Neutrophil (primary cell): ENCODE measurements at regions not wholly inside any gene's neighbourhood (a gene's known extent, or its start where the extent isn't known, plus 50 kb on each side); places are given as distances from the start of the nearest gene placed in this dataset.

Source experiments
- H3K27ac ChIP-seq: fragments of 200-600 bp; sonication (generic); 2 replicates; pipeline ENCODE4 v1.5.1; 2016; ENCODE audit warnings: mild to moderate bottlenecking, moderate library complexity
- H3K27me3 ChIP-seq: fragments of 200-600 bp; sonication (generic); 2 replicates; pipeline ENCODE4 v1.6.0; 2016; ENCODE audit warnings: mild to moderate bottlenecking
- H3K36me3 ChIP-seq: fragments of 200-600 bp; sonication (generic); 2 replicates; pipeline ENCODE4 v1.5.1; 2017
- H3K4me1 ChIP-seq, 2 experiments: fragments of 200-600 bp in 1 of 2; sonication (generic) in 1 of 2; 1 replicate in 1 of 2; 2 replicates in 1 of 2; pipeline versions ENCODE4 v1.5.1 to v1.6.1; 2013 to 2016; ENCODE audit warnings: low read depth in 1 of 2, low read length in 1 of 2, mild to moderate bottlenecking in 1 of 2, moderate library complexity in 1 of 2; ENCODE audit not compliant: control insufficient read depth in 1 of 2, insufficient read depth in 1 of 2
- H3K4me3 ChIP-seq, 2 experiments: fragments of 200-600 bp in 1 of 2; sonication (generic) in 1 of 2; 1 replicate in 1 of 2; 2 replicates in 1 of 2; pipeline ENCODE4 v1.5.1; 2013 to 2016; ENCODE audit warnings: low read depth in 1 of 2, low read length in 1 of 2, mild to moderate bottlenecking in 1 of 2, moderate library complexity in 1 of 2
- H3K9me3 ChIP-seq: fragments of 200-600 bp; sonication (generic); 2 replicates; pipeline ENCODE4 v1.5.1; 2016
- CTCF ChIP-seq: fragments of 200-600 bp; sonication (generic); IDR thresholded peaks from 2 replicates; pipeline ENCODE4 v1.5.1; 2016; ENCODE audit warnings: antibody characterized with exemption

- H3K27ac ChIP-seq, result no peak overlapping the region
- no peak overlapping the region for H3K4me3 ChIP-seq
- H3K27me3 ChIP-seq, result no peaks in the 10 kb centered on the region
- TF ChIP-seq CTCF, result no peak
- H3K4me1 ChIP-seq, result no peaks in the 10 kb centered on the region
- no peaks in the 10 kb centered on the region for H3K9me3 ChIP-seq
- no peaks in the 10 kb centered on the region for H3K36me3 ChIP-seq
Observed at GRCh38 chr2:16151281-16151570, 210.9 kb downstream of the MYCN start.

- no peak overlapping the region for H3K27ac ChIP-seq
- no peaks in the 10 kb centered on the region for H3K9me3 ChIP-seq
- no peaks in the 10 kb centered on the region for H3K4me1 ChIP-seq
- no peaks in the 10 kb centered on the region for H3K27me3 ChIP-seq
- no peaks in the 10 kb centered on the region for H3K36me3 ChIP-seq
- no peak for TF ChIP-seq CTCF
- no peak overlapping the region for H3K4me3 ChIP-seq
Observed at GRCh38 chr2:16150456-16151280, 210.3 kb downstream of the MYCN start.

GRCh38 chr2:16149349-16150243 is 209.2 kb downstream of the MYCN start:
- Histone ChIP-seq H3K27me3 (no peaks in the 10 kb centered on the region), H3K9me3 (no peaks in the 10 kb centered on the region), H3K36me3 (no peaks in the 10 kb centered on the region), H3K4me1 (no peaks in the 10 kb centered on the region), H3K27ac (no peak overlapping the region), H3K4me3 (no peak overlapping the region)
- TF ChIP-seq CTCF, result no peak

GRCh38 chr2:16148632-16149348 is 208.4 kb downstream of the MYCN start:
- no peak overlapping the region for H3K27ac ChIP-seq
- H3K4me1 ChIP-seq, result no peaks in the 10 kb centered on the region
- H3K9me3 ChIP-seq, result no peaks in the 10 kb centered on the region
- no peaks in the 10 kb centered on the region for H3K36me3 ChIP-seq
- H3K27me3 ChIP-seq, result no peaks in the 10 kb centered on the region
- no peak overlapping the region for H3K4me3 ChIP-seq
- no peak for TF ChIP-seq CTCF

- Histone ChIP-seq H3K9me3 (no peaks in the 10 kb centered on the region), H3K27ac (no peak overlapping the region), H3K4me3 (no peak overlapping the region), H3K27me3 (no peaks in the 10 kb centered on the region), H3K4me1 (no peaks in the 10 kb centered on the region), H3K36me3 (no peaks in the 10 kb centered on the region)
- TF ChIP-seq CTCF, result no peak
Observed at GRCh38 chr2:16142383-16143361, 202.3 kb downstream of the MYCN start.
